Adipocyte (in vitro differentiated cells): ENCODE measurements at regions not wholly inside any gene's neighbourhood (a gene's known extent, or its start where the extent isn't known, plus 50 kb on each side); places are given as distances from the start of the nearest gene placed in this dataset.
"Not testable (repeated sequence)": the region's sequence is repeated elsewhere in the genome, so short reads cannot be mapped to it uniquely, and the experiment has no call there.

ENCODE experiments used
- DNase-seq: peaks from one replicate; pipeline ENCODE4 v3.0.0-alpha.2; 2015; ENCODE audit warnings: low read depth
- H3K27me3 ChIP-seq: replicated peaks from 2 replicates; pipeline ENCODE4 v1.7.0; 2013; ENCODE audit warnings: mild to moderate bottlenecking, low read length, moderate library complexity; ENCODE audit not compliant: control insufficient read depth, insufficient read depth
- H3K36me3 ChIP-seq: 2 replicates; pipeline ENCODE4 v1.7.0; 2013; ENCODE audit warnings: low read length, mild to moderate bottlenecking, moderate library complexity; ENCODE audit not compliant: control insufficient read depth, insufficient read depth, severe bottlenecking
- H3K4me1 ChIP-seq: 2 replicates; pipeline ENCODE4 v1.7.0; 2013; ENCODE audit warnings: mild to moderate bottlenecking, low read length, moderate library complexity; ENCODE audit not compliant: control insufficient read depth, insufficient read depth
- H3K4me3 ChIP-seq: 2 replicates; pipeline ENCODE4 v1.7.0; 2013; ENCODE audit warnings: mild to moderate bottlenecking, low read length, moderate library complexity
- H3K9ac ChIP-seq: 2 replicates; pipeline ENCODE4 v1.7.0; 2013; ENCODE audit warnings: mild to moderate bottlenecking, low read length, moderate library complexity
- H3K9me3 ChIP-seq: 2 replicates; pipeline ENCODE4 v1.7.0; 2013; ENCODE audit warnings: mild to moderate bottlenecking, low read length, moderate library complexity; ENCODE audit not compliant: control insufficient read depth

DNA sequence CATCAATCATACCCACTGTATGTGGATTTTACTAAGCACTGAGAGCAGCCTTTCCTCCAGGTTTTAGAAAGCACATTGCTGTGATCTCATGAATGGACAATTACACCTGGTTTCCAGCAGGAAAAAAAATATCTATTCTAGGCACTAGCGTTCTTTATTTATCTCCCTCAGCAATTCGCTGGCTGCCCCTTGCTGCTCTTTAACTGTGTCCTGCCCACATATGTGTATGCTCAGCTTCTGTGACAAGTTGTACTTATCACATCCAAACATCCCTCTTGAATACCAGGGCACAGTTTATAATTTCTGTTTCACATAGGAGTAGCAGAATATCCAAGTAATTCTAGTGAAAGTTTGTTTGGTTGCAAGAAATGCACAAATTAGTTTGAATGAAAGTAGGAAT, 146.8 kb downstream of the USP46 start:
- no peak overlapping the region for H3K4me3 ChIP-seq
- H3K36me3 ChIP-seq = no peaks in the 10 kb centered on the region
- no peaks in the 10 kb centered on the region for H3K27me3 ChIP-seq
- no peak for DNase-seq
- H3K9ac ChIP-seq = no peak overlapping the region
- H3K4me1 ChIP-seq = no peaks in the 10 kb centered on the region
- H3K9me3 ChIP-seq = no peaks in the 10 kb centered on the region

DNA sequence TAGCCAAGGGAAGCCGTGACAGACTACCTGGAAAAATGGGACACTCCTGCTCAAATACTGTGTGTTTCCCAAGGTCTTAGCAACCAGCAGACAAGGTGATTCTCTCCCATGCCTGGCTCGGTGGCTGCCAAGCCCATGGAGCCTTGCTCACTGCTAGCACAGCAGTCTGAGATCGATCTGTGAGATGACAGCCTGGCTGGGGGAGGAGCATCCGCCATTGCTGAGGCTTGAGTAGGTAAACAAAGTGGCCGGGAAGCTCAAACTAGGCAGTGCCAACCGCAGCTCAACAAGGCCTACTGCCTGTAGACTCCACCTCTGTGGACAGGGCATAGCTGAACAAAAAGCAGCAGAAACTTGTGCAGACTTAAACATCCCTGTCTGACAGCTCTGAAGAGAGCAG, 137.0 kb downstream of the USP46 start:
- not testable (repeated sequence) for H3K4me1 ChIP-seq, H3K4me3 ChIP-seq, H3K36me3 ChIP-seq, DNase-seq, H3K9ac ChIP-seq, H3K9me3 ChIP-seq
- peaks cover 17% of the 10 kb centered on the region for H3K27me3 ChIP-seq

DNA sequence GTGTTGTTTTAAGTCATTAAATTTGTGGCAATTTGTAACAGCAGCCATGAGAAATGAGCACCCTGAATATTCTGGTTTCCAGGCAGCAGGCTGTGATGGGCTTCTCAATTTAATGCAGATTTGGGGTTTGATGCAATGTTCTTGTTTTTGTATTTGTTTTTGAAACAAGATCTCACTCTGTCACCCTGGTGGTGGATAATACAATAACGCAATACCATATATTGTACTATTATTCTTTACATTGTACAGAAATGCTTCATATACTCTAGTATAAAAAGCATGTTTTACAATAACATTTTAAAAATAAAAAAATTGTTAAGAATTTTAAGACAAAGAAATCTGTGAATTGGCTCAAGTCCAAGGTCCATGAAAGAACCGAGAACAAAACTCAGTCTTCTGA, 129.1 kb downstream of the USP46 start:
- Histone ChIP-seq H3K27me3 (no peaks in the 10 kb centered on the region), H3K36me3 (no peaks in the 10 kb centered on the region), H3K9me3 (peaks cover 6% of the 10 kb centered on the region), H3K4me3 (no peak overlapping the region), H3K9ac (no peak overlapping the region), H3K4me1 (no peaks in the 10 kb centered on the region)
- DNase-seq = no peak

DNA sequence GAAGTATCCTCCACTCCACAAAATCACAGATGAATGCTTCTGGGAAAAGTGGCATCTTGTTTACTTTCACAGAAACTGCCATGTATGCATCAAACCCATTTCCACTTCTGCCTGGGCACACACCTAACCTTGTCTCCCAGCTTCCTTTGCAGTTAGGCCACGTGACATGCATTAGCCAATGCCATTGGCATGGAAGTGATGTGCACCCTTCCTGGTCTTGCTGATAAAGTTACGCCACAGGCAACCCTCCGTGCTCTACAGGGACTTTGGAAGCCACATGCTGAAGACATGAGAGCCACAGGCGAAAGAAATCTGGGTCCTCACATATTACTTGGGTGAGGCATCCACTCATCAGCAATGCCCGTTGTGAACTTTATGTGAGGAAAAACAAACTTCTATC, 123.3 kb downstream of the USP46 start:
- Histone ChIP-seq H3K9me3 (peaks cover 6% of the 10 kb centered on the region), H3K9ac (no peak overlapping the region), H3K4me3 (no peak overlapping the region), H3K27me3 (peaks cover 6% of the 10 kb centered on the region), H3K36me3 (no peaks in the 10 kb centered on the region), H3K4me1 (no peaks in the 10 kb centered on the region)
- DNase-seq = no peak
